Stomach (tissue), 4 donors: ENCODE measurements at regions not wholly inside any gene's neighbourhood (a gene's known extent, or its start where the extent isn't known, plus 50 kb on each side); places are given as distances from the start of the nearest gene placed in this dataset.

ENCODE experiments used
- CTCF ChIP-seq, 7 experiments: fragments of 450-650 bp in 4 of 7; fragments of 200-600 bp in 3 of 7; sonication (generic) in 3 of 7; IDR thresholded peaks; one replicate each; pipeline ENCODE4 v1.5.1; 2016 to 2019; ENCODE audit warnings: antibody characterized with exemption in 7 of 7, control low read depth in 2 of 7, mild to moderate bottlenecking in 1 of 7
- EP300 ChIP-seq: sonication (generic); formaldehyde crosslinking; IDR thresholded peaks from one replicate; pipeline ENCODE4 v1.6.1; 2017; ENCODE audit warnings: antibody characterized with exemption
- POLR2A ChIP-seq, 4 donors: fragments of 450-650 bp; IDR thresholded peaks; one replicate each; pipeline ENCODE4 v1.6.1; 2016; ENCODE audit warnings: antibody characterized with exemption in 4 of 4, control low read depth in 2 of 4, mild to moderate bottlenecking in 1 of 4, moderate library complexity in 1 of 4

GRCh38 chr13:81760316-81760715 is 1419.4 kb upstream of the SPRY2 start:
- TF ChIP-seq EP300 (no peak), POLR2A (IDR thresholded peaks at IDR 0.05) (no peak), CTCF (IDR thresholded peaks at IDR 0.05) (no peak)
